ENCODE measurements at regions not wholly inside any gene's neighbourhood (a gene's known extent, or its start where the extent isn't known, plus 50 kb on each side); places are given as distances from the start of the nearest gene placed in this dataset.

DNA sequence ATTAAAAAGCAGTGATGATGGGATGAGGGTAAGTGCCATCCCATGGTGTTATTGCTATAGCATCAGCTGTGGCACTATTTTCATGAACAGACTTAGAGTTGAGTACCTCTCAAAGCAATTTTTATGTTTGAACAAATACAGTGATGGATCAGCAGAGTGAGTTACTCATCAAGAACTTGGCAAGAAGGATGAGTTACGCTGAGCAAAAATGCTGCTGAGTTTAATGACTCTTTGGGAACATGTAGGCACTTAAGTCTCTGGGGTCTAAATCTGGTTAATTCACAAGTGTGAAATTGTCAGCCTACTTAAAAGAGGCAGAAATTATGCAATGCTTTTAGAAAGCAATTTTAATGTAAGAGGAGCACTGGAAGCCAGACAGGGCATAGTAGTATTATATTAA is 78.5 kb upstream of the AHI1 start:
- no peak for TF ChIP-seq EZH2 (IDR thresholded peaks at IDR 0.05; ENCODE audit: borderline replicate concordance, low read depth, low read length, severe bottlenecking)
- TF ChIP-seq, protein P1, sequence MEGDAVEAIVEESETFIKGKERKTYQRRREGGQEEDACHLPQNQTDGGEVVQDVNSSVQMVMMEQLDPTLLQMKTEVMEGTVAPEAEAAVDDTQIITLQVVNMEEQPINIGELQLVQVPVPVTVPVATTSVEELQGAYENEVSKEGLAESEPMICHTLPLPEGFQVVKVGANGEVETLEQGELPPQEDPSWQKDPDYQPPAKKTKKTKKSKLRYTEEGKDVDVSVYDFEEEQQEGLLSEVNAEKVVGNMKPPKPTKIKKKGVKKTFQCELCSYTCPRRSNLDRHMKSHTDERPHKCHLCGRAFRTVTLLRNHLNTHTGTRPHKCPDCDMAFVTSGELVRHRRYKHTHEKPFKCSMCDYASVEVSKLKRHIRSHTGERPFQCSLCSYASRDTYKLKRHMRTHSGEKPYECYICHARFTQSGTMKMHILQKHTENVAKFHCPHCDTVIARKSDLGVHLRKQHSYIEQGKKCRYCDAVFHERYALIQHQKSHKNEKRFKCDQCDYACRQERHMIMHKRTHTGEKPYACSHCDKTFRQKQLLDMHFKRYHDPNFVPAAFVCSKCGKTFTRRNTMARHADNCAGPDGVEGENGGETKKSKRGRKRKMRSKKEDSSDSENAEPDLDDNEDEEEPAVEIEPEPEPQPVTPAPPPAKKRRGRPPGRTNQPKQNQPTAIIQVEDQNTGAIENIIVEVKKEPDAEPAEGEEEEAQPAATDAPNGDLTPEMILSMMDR (IDR thresholded peaks at IDR 0.05; ENCODE audit: borderline replicate concordance, extremely low read depth, low read length, poor library complexity, severe bottlenecking) = no peak
